ENCODE measurements at regions not wholly inside any gene's neighbourhood (a gene's known extent, or its start where the extent isn't known, plus 50 kb on each side); places are given as distances from the start of the nearest gene placed in this dataset.

- TF ChIP-seq, protein P1, sequence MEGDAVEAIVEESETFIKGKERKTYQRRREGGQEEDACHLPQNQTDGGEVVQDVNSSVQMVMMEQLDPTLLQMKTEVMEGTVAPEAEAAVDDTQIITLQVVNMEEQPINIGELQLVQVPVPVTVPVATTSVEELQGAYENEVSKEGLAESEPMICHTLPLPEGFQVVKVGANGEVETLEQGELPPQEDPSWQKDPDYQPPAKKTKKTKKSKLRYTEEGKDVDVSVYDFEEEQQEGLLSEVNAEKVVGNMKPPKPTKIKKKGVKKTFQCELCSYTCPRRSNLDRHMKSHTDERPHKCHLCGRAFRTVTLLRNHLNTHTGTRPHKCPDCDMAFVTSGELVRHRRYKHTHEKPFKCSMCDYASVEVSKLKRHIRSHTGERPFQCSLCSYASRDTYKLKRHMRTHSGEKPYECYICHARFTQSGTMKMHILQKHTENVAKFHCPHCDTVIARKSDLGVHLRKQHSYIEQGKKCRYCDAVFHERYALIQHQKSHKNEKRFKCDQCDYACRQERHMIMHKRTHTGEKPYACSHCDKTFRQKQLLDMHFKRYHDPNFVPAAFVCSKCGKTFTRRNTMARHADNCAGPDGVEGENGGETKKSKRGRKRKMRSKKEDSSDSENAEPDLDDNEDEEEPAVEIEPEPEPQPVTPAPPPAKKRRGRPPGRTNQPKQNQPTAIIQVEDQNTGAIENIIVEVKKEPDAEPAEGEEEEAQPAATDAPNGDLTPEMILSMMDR (IDR thresholded peaks at IDR 0.05; ENCODE audit: insufficient read depth, low read length): no peak
- TF ChIP-seq GABPA (IDR thresholded peaks at IDR 0.05; ENCODE audit: low read depth): no peak
- no peak for TF ChIP-seq POLR2AphosphoS5 (IDR thresholded peaks at IDR 0.05; ENCODE audit: low read depth)
- no peak for TF ChIP-seq REST (IDR thresholded peaks at IDR 0.05; ENCODE audit: insufficient replicate concordance, low read depth)
These were observed 75.8 kb upstream of the PRKG2 start for GRCh38 chr4:81290813-81291212.

Data from HL-60 (cell line).